Upper lobe of left lung (tissue), 4 donors: ENCODE measurements at regions not wholly inside any gene's neighbourhood (a gene's known extent, or its start where the extent isn't known, plus 50 kb on each side); places are given as distances from the start of the nearest gene placed in this dataset.

Experiments
- EP300 ChIP-seq, 4 donors: sonication (generic); formaldehyde crosslinking; IDR thresholded peaks; one replicate each; pipeline ENCODE4 v1.5.1; 2017; ENCODE audit warnings: antibody characterized with exemption in 4 of 4, control low read depth in 2 of 4
- POLR2A ChIP-seq, 4 donors: fragments of 450-650 bp; IDR thresholded peaks; one replicate each; pipeline ENCODE4 v1.5.1; 2016 to 2017; ENCODE audit warnings: antibody characterized with exemption in 4 of 4, mild to moderate bottlenecking in 2 of 4
- TF ChIP-seq, protein P1 (sequence below), 6 experiments: fragments of 450-650 bp in 4 of 6; fragments of 200-600 bp in 2 of 6; sonication (generic) in 2 of 6; IDR thresholded peaks; one replicate each; pipeline ENCODE4 v1.5.1; 2016 to 2019; ENCODE audit warnings: antibody characterized with exemption in 6 of 6

DNA sequence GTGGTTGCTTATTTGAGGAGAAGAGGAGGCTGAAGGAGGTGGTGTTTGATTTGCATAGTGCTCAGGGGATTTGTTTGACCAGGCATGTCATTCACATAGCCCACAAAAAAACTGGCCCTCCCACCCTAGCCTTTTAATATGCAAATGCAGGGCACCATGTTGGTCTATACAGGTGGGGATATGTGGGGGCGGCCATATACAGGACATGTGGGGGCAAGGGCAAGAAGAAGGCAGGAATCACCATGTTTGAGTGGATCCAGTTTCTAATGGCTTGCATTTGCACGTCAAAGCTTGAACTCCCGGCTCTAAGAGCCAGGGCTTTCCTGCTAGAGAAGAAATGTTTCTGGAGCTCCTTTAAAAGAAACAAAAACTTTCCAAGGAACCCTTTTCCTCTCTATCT is 541.0 kb downstream of the ZWINT start:
- TF ChIP-seq, protein P1, sequence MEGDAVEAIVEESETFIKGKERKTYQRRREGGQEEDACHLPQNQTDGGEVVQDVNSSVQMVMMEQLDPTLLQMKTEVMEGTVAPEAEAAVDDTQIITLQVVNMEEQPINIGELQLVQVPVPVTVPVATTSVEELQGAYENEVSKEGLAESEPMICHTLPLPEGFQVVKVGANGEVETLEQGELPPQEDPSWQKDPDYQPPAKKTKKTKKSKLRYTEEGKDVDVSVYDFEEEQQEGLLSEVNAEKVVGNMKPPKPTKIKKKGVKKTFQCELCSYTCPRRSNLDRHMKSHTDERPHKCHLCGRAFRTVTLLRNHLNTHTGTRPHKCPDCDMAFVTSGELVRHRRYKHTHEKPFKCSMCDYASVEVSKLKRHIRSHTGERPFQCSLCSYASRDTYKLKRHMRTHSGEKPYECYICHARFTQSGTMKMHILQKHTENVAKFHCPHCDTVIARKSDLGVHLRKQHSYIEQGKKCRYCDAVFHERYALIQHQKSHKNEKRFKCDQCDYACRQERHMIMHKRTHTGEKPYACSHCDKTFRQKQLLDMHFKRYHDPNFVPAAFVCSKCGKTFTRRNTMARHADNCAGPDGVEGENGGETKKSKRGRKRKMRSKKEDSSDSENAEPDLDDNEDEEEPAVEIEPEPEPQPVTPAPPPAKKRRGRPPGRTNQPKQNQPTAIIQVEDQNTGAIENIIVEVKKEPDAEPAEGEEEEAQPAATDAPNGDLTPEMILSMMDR (IDR thresholded peaks at IDR 0.05), result no peak
- no peak for TF ChIP-seq POLR2A (IDR thresholded peaks at IDR 0.05)
- no peak for TF ChIP-seq EP300 (IDR thresholded peaks at IDR 0.05)
